ENCODE measurements at regions not wholly inside any gene's neighbourhood (a gene's known extent, or its start where the extent isn't known, plus 50 kb on each side); places are given as distances from the start of the nearest gene placed in this dataset.
"Not testable (repeated sequence)": the region's sequence is repeated elsewhere in the genome, so short reads cannot be mapped to it uniquely, and the experiment has no call there.

DNA sequence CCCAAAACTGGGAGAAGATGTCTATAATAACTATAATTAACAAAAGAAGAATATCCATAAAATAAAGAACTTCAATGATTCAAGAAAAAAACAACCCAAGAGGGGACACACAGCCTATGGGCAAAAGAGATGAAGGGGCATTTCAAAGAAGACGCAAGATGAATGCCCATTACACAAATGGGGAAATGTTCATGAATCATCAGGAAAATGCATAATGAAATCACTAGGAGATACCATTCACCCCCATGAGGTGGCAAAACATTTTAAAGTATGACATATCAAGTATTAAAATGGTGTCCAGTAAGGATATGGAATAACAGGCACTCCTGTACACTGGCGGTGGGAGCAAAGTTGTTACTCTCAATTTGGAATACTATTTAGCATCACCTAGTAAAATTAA is 183.3 kb downstream of the TXNL1 start:
- no peak for DNase-seq (ENCODE audit: low spot score)
- intact Hi-C loops (cut with DNase I): no loop called here
- ATAC-seq: no peak

GRCh38 chr18:56453631-56454030 is 184.8 kb downstream of the TXNL1 start:
- intact Hi-C loops (cut with DNase I): no loop called here
- no peak for DNase-seq (ENCODE audit: low spot score)
- no peak for ATAC-seq

- DNase-seq (ENCODE audit: low spot score) (no peak), ATAC-seq (no peak)
- intact Hi-C loops (cut with DNase I): no loop called here
Measured at GRCh38 chr18:56451188-56451587, 187.2 kb downstream of the TXNL1 start.

DNA sequence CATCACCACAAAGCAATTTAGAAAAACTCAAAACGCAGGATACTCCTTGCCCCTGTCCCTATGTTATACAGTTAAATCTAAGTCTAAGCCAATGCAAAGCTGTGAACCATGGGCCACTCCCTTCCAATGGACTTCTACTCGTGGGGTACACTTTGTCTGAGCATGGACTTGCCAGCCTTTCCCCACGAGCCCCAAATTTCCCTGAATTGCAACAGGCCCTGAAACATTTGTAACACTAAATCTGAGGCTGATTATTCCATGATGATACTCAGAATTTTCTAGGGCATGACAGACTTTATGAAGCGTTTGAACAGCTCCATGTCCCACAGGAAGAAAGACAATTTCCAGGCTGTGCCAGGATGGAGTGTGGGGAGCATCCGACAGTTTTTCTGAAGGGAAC is 189.6 kb downstream of the TXNL1 start:
- DNase-seq (ENCODE audit: low spot score): no peak
- ATAC-seq: peak; percentile 17
- intact Hi-C loops (cut with DNase I): no loop called here

- intact Hi-C loops (cut with DNase I): no loop called here
- ATAC-seq (no peak), DNase-seq (ENCODE audit: low spot score) (no peak)
Measured at GRCh38 chr18:56445422-56445821, 193.0 kb downstream of the TXNL1 start.

DNA sequence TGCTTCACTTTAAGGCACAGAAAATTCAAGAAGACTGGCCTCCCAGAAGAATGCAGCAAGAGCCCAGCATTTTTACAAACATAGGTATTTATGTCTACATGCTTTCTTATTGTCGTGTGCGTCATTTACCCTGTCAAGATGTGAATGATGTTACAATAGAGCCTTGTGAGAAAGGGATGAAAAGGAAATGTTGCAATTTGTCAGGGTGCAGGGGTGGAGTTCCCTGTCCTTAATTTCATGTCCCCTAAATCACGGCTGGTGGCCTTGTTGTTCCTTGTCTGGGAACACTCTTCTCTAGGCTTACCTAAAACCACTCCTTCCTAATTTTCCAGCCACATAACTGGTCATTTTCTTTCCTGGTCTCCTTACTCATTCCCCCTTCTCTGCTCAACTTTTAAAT is 194.2 kb downstream of the TXNL1 start:
- DNase-seq (ENCODE audit: low spot score) (no peak), ATAC-seq (no peak)
- intact Hi-C loops (cut with DNase I): no loop called here

DNA sequence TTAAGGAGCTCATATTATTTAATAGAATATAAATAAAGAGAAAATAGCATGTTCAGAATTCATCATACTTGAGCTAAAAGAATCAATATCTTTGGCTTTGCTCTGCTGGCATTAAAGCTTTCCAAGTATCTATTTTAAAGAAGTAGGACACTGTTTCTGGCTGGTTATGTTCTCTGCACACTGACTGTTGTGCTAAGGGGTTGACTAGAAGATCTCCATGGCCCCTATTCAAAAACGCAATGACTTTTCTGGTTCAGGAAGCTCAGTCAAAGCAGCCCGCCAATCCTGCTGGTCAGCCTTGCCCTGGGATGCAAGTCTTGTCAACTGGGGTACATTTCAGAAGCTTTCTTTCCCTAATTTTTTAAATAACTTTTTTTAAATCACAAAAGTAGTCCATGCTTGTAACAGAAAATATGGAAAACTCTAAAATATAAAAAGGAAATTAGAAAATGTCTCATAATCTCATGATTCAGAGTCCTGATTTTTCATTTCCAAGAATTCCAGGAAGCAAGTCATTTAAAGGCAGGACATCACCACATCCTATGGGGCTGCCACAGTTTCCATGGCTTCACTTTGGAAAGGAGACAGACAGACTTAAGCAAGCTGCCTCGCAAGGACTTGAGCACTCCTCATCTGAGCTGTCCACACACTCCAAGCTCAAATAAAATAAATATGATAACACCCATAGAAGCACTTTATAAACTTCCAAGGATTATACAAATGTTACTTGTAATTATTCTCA is 195.1 kb downstream of the TXNL1 start:
- no peak for DNase-seq (ENCODE audit: low spot score)
- ATAC-seq: no peak

DNA sequence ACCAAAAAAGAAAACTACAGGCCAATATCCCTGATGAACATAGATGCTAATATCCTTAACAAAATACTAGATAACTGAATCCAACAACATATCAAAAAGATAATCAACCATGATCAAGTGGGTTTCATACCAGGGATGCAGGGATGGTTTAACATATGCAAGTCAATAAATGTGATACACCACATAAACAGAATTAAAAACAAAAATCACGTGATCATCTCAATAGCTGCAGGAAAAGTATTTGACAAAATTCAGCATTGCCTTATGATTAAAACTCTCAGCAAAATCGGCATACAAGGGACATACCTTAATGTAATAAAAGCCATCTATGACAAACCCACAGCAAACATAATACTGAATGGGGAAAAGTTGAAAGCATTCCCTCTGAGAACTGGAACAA is 199.9 kb downstream of the TXNL1 start:
- DNase-seq (ENCODE audit: low spot score); intact Hi-C loops (cut with DNase I); ATAC-seq: not testable (repeated sequence)

More for the DNA sequence above, 195.1 kb downstream of the TXNL1 start:
- intact Hi-C loops (cut with DNase I): no loop called here

GRCh38 chr18:56436651-56437050 is 201.7 kb downstream of the TXNL1 start:
- DNase-seq (ENCODE audit: low spot score): no peak
- intact Hi-C loops (cut with DNase I): no loop called here
- ATAC-seq: no peak

DNA sequence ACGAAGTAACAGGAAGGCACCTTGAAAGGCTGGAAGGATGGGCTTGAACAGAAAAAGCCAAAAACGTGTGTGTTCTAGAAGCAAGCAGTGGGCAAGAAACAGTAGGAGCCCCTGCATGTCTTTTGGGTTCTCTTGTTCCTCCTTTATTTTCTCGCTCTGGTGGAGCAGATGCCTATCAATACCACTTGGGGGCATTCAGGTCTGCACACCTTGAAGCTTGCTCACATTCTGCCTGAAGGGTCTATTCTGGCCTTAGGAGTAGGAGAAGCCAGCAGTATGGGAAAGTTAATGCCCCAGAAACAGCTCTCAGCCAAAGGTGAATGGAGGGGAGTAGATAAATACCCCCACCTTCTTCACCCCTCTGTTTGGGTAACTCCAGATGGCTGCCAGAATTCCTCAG is 204.5 kb downstream of the TXNL1 start:
- DNase-seq (ENCODE audit: low spot score) (no peak), ATAC-seq (no peak)
- intact Hi-C loops (cut with DNase I): no loop called here

GRCh38 chr18:56431551-56431950 is 206.8 kb downstream of the TXNL1 start:
- intact Hi-C loops (cut with DNase I): no loop called here
- no peak for ATAC-seq
- no peak for DNase-seq (ENCODE audit: low spot score)

DNA sequence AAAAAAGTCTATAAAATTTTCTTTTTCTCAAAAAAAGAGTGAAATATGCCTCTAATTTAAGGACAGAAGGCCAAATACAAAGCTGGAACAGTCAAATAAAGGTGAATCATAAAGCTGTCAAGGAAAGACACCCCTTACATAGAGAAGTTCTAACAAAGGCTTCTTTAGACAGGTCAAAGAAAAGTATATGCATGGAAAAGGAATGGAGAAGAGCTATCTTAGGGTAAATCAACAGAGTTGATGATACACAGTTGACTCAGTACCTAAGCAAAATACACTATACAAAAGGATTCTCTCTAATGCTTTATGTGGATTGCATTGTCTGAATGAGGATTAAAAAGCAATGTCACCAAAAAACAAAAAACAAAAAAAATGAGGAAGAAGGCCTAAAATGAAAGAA is 214.8 kb downstream of the TXNL1 start:
- DNase-seq (ENCODE audit: low spot score) (no peak), ATAC-seq (no peak)
- intact Hi-C loops (cut with DNase I): no loop called here

DNA sequence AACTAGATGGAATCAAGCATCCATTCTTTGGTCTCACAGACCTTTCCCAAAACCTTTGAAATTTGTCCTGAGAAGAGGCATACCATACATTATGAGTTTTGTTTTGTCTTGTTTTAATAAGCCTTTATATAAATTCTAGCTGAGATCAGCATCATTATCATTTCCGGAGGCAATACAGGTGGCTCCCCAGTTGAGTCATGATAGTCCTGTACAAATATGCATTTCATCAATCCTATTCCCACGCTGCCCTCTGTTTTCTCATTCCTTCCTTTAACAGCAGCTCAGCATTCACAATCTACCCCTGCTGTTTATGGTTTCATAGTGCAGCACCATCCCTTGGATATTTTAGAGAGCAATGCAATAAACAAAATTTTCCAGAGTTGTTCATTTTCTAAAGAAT is 216.7 kb downstream of the TXNL1 start:
- intact Hi-C loops (cut with DNase I): no loop called here
- DNase-seq (ENCODE audit: low spot score): no peak
- ATAC-seq: no peak

DNA sequence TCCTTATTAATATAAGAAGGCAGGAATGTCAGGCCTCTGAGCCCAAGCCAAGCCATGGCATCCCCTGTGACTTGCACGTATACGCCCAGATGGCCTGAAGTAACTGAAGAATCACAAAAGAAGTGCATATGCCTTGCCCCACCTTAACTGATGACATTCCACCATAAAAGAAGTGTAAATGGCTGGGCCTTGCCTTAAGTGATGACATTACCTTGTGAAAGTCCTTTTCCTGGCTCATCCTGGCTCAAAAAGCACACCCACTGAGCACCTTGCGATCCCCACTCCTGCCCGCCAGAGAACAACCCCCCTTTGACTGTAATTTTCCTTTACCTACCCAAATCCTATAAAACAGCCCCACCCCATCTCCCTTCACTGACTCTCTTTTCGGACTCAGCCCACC is 217.5 kb downstream of the TXNL1 start:
- DNase-seq (ENCODE audit: low spot score); ATAC-seq; intact Hi-C loops (cut with DNase I): not testable (repeated sequence)

GRCh38 chr18:56414357-56414756 is 224.0 kb downstream of the TXNL1 start:
- intact Hi-C loops (cut with DNase I): no loop called here
- no peak for ATAC-seq
- DNase-seq (ENCODE audit: low spot score): no peak

- DNase-seq (ENCODE audit: low spot score) (no peak), ATAC-seq (no peak)
- intact Hi-C loops (cut with DNase I): no loop called here
Measured at GRCh38 chr18:56413862-56414261, 224.5 kb downstream of the TXNL1 start.

GRCh38 chr18:56412951-56413350 is 225.4 kb downstream of the TXNL1 start:
- intact Hi-C loops (cut with DNase I): no loop called here
- ATAC-seq (no peak), DNase-seq (ENCODE audit: low spot score) (no peak)

DNA sequence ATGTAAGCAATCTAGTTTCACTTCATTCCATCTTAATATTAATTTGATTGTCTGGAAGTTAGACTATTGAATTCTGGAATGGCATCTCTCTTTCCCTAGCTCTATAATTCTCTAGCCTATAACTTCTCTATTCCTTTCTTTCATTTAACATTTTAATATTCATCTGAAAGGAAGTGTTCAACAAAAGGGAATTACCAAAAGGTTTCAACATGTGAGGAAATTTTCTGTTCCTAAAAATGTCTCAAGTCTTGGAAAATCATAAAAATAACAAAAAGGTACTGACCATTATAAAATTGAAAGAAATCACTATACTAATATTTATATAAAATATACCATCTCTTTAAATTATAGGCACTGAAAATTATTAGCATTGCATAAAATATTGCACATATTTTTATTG is 228.7 kb downstream of the TXNL1 start:
- DNase-seq (ENCODE audit: low spot score) (no peak), ATAC-seq (no peak)
- intact Hi-C loops (cut with DNase I): no loop called here

- intact Hi-C loops (cut with DNase I): no loop called here
- ATAC-seq: no peak
- no peak for DNase-seq (ENCODE audit: low spot score)
Measured at GRCh38 chr18:56407646-56408180, 230.7 kb downstream of the TXNL1 start.

GRCh38 chr18:56402872-56403516 is 235.4 kb downstream of the TXNL1 start:
- ATAC-seq (peak; percentile 85), DNase-seq (ENCODE audit: low spot score) (no peak)
- intact Hi-C loops (cut with DNase I): no loop called here

DNA sequence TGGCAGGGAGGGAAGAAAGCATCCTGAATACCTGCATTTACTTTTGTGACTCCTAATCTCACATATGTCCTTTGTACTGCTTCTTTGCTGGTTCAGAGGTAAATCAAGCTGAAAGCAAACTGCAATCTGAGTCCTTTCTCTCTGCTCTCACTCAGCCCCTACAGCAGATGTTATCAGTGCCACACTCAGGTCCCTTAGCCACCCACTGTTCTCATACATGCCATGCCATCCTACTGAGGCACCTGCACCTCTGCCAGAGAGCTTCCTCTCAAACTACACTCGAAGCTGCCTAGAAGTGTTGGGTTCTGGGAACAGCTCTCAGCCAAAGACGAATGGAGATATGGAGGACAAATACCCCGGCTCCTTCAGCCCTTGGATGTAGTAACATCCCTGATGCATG is 244.5 kb downstream of the TXNL1 start:
- ATAC-seq (no peak), DNase-seq (ENCODE audit: low spot score) (no peak)
- intact Hi-C loops (cut with DNase I): no loop called here
